ENCODE measurements at regions not wholly inside any gene's neighbourhood (a gene's known extent, or its start where the extent isn't known, plus 50 kb on each side); places are given as distances from the start of the nearest gene placed in this dataset.

- Mint-ChIP-seq H3K4me3 (no peak overlapping the region), H3K4me1 (no peaks in the 10 kb centered on the region), H3K9me3 (ENCODE audit: insufficient read depth) (no peaks in the 10 kb centered on the region), H3K27ac (no peak overlapping the region), H3K27me3 (peaks cover 3% of the 10 kb centered on the region)
- POLR2A ChIA-PET: no interaction called here
- Histone ChIP-seq H3K4me3 (ENCODE audit: control extremely low read depth in 1 of 5, extremely low read depth in 1 of 5, insufficient read depth in 1 of 5, low read depth in 2 of 5, low read length in 4 of 5) (no peak overlapping the region), H3K9me3 (ENCODE audit: control extremely low read depth in 1 of 3, control insufficient read depth in 2 of 3, insufficient read depth in 1 of 3, low read length in 2 of 3) (peaks cover 0 to 7% (median 3%) of the 10 kb centered on the region in 3 donors), H4K20me1 (ENCODE audit: control insufficient read depth, insufficient read depth, low read length, poor library complexity, severe bottlenecking) (no peaks in the 10 kb centered on the region), H3K27me3 (replicated peaks in 1 of 4; ENCODE audit: control extremely low read depth in 1 of 4, control insufficient read depth in 3 of 4, insufficient read depth in 4 of 4, low read length in 3 of 4) (no peaks in the 10 kb centered on the region), H2AFZ (ENCODE audit: insufficient read depth, low read depth, low read length, poor library complexity, severe bottlenecking) (no peak overlapping the region), H3K27ac (ENCODE audit: low read length in 2 of 2) (no peak overlapping the region), H3K4me1 (ENCODE audit: control insufficient read depth in 2 of 2, insufficient read depth in 2 of 2, low read length in 2 of 2) (no peaks in the 10 kb centered on the region), H3K4me2 (replicated peaks; ENCODE audit: low read depth, low read length, poor library complexity, severe bottlenecking) (no peak overlapping the region), H3K79me2 (ENCODE audit: control insufficient read depth, insufficient read depth, low read length) (no peaks in the 10 kb centered on the region), H3K9ac (ENCODE audit: low read length) (no peak overlapping the region), H3K36me3 (replicated peaks in 1 of 2; ENCODE audit: control extremely low read depth in 1 of 2, control insufficient read depth in 1 of 2, extremely low read depth in 1 of 2, insufficient read depth in 2 of 2, low read length in 1 of 2) (no peaks in the 10 kb centered on the region)
- WGBS (ENCODE audit: insufficient coverage): 57% methylated on average over 5 of the region's 5 CpGs
- intact Hi-C loops (cut with micrococcal nuclease): loop anchor here (1.0 to 5.0 kb wide), 2 partner anchors 602 to 743 kb away; no protein-coding TSS in a partner anchor
- DNase-seq: peak; percentile 61
- TF ChIP-seq EZH2 (IDR thresholded peaks at IDR 0.05; ENCODE audit: borderline replicate concordance, insufficient read depth, low read depth, low read length, poor library complexity, severe bottlenecking) (no peak), CTCF (IDR thresholded peaks at IDR 0.05) (peak; percentile 86)
- ATAC-seq (ENCODE audit: low read depth): peak; percentile 77
- CTCF ChIA-PET: interaction anchor here (1.1 to 3.3 kb wide), 8 partner anchors 11 to 743 kb away, joined by 3 to 47 read pairs (median 7); no protein-coding TSS in a partner anchor
These were observed 352.4 kb upstream of the ARHGEF26 start for GRCh38 chr3:153768561-153769469.

GRCh38 chr3:153783106-153783505 lies 338.1 kb upstream of the ARHGEF26 start:
- Mint-ChIP-seq H3K27ac (no peak overlapping the region), H3K4me3 (no peak overlapping the region), H3K4me1 (no peaks in the 10 kb centered on the region), H3K9me3 (ENCODE audit: insufficient read depth) (no peaks in the 10 kb centered on the region), H3K27me3 (peaks cover 3% of the 10 kb centered on the region)
- ChIA-PET POLR2A (no interaction called here), CTCF (no interaction called here)
- H3K9ac ChIP-seq (ENCODE audit: low read length): no peak overlapping the region
- H3K36me3 ChIP-seq (replicated peaks in 1 of 2; ENCODE audit: control extremely low read depth in 1 of 2, control insufficient read depth in 1 of 2, extremely low read depth in 1 of 2, insufficient read depth in 2 of 2, low read length in 1 of 2): no peaks in the 10 kb centered on the region
- TF ChIP-seq CTCF (IDR thresholded peaks at IDR 0.05) (no peak), EZH2 (IDR thresholded peaks at IDR 0.05; ENCODE audit: borderline replicate concordance, insufficient read depth, low read depth, low read length, poor library complexity, severe bottlenecking) (no peak)
- no peak for ATAC-seq (ENCODE audit: low read depth)
- no peaks in the 10 kb centered on the region for H3K9me3 ChIP-seq (ENCODE audit: control extremely low read depth in 1 of 3, control insufficient read depth in 2 of 3, insufficient read depth in 1 of 3, low read length in 2 of 3)
- H3K4me1 ChIP-seq (ENCODE audit: control insufficient read depth in 2 of 2, insufficient read depth in 2 of 2, low read length in 2 of 2): no peaks in the 10 kb centered on the region
- no peaks in the 10 kb centered on the region for H4K20me1 ChIP-seq (ENCODE audit: control insufficient read depth, insufficient read depth, low read length, poor library complexity, severe bottlenecking)
- WGBS (ENCODE audit: insufficient coverage): 57% methylated on average over 1 of the region's 2 CpGs
- no peak overlapping the region for H3K27ac ChIP-seq (ENCODE audit: low read length in 2 of 2)
- no peak overlapping the region for H3K4me3 ChIP-seq (ENCODE audit: control extremely low read depth in 1 of 5, extremely low read depth in 1 of 5, insufficient read depth in 1 of 5, low read depth in 2 of 5, low read length in 4 of 5)
- H2AFZ ChIP-seq (ENCODE audit: insufficient read depth, low read depth, low read length, poor library complexity, severe bottlenecking): no peak overlapping the region
- no peaks in the 10 kb centered on the region for H3K27me3 ChIP-seq (replicated peaks in 1 of 4; ENCODE audit: control extremely low read depth in 1 of 4, control insufficient read depth in 3 of 4, insufficient read depth in 4 of 4, low read length in 3 of 4)
- H3K79me2 ChIP-seq (ENCODE audit: control insufficient read depth, insufficient read depth, low read length): no peaks in the 10 kb centered on the region
- no peak overlapping the region for H3K4me2 ChIP-seq (replicated peaks; ENCODE audit: low read depth, low read length, poor library complexity, severe bottlenecking)
- intact Hi-C loops (cut with micrococcal nuclease): no loop called here
- no peak for DNase-seq
